ENCODE measurements at regions not wholly inside any gene's neighbourhood (a gene's known extent, or its start where the extent isn't known, plus 50 kb on each side); places are given as distances from the start of the nearest gene placed in this dataset.

GRCh38 chr4:23060776-23061175 lies 368.0 kb downstream of the GBA3 start:
- CTCF ChIA-PET: no interaction called here
- peak; percentile 76 for DNase-seq
- no TSS peak for BruUV-seq (replicated peaks)

GRCh38 chr4:23058165-23058776 lies 365.5 kb downstream of the GBA3 start:
- Histone ChIP-seq H3F3A (ENCODE audit: low read length, unreplicated experiment) (no peaks in the 10 kb centered on the region), H3K79me2 (ENCODE audit: low read length) (no peaks in the 10 kb centered on the region), H3K9ac (ENCODE audit: low read length) (no peak overlapping the region), H3K4me2 (ENCODE audit: low read length) (no peak overlapping the region), H3K27ac (ENCODE audit: low read length) (no peak overlapping the region), H4K20me1 (ENCODE audit: low read length) (no peaks in the 10 kb centered on the region), H3K27me3 (ENCODE audit: low read length) (no peaks in the 10 kb centered on the region), H3K36me3 (ENCODE audit: low read depth, low read length) (no peaks in the 10 kb centered on the region), H3K4me3 (ENCODE audit: low read length) (no peak overlapping the region), H3K9me3 (ENCODE audit: low read length) (no peaks in the 10 kb centered on the region), H3K4me1 (ENCODE audit: insufficient read depth, low read length) (peaks cover 15% of the 10 kb centered on the region), H3K9me2 (replicated peaks; ENCODE audit: low read length) (no peaks in the 10 kb centered on the region), H2AFZ (ENCODE audit: low read length) (no peak overlapping the region)
- ChIA-PET CTCF (no interaction called here), POLR2A (ENCODE audit: unreplicated experiment) (no interaction called here)
- DNase-seq: no peak
- intact Hi-C loops (cut with micrococcal nuclease): no loop called here
- BruUV-seq (replicated peaks): no TSS peak
- TF ChIP-seq, protein P1, sequence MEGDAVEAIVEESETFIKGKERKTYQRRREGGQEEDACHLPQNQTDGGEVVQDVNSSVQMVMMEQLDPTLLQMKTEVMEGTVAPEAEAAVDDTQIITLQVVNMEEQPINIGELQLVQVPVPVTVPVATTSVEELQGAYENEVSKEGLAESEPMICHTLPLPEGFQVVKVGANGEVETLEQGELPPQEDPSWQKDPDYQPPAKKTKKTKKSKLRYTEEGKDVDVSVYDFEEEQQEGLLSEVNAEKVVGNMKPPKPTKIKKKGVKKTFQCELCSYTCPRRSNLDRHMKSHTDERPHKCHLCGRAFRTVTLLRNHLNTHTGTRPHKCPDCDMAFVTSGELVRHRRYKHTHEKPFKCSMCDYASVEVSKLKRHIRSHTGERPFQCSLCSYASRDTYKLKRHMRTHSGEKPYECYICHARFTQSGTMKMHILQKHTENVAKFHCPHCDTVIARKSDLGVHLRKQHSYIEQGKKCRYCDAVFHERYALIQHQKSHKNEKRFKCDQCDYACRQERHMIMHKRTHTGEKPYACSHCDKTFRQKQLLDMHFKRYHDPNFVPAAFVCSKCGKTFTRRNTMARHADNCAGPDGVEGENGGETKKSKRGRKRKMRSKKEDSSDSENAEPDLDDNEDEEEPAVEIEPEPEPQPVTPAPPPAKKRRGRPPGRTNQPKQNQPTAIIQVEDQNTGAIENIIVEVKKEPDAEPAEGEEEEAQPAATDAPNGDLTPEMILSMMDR (conservative IDR thresholded peaks at IDR 0.05; ENCODE audit: low read depth, low read length): no peak
- TF ChIP-seq EZH2phosphoT487 (IDR thresholded peaks at IDR 0.05; ENCODE audit: borderline replicate concordance, low read length) (no peak), EZH2 (IDR thresholded peaks at IDR 0.05; ENCODE audit: low read length, unreplicated experiment) (no peak)
- no peak for ATAC-seq

More at GRCh38 chr4:23060776-23061175, 368.0 kb downstream of the GBA3 start:
- intact Hi-C loops (cut with micrococcal nuclease): loop anchor here (10.0 kb wide), 2 partner anchors 74 to 76 kb away; no protein-coding TSS in a partner anchor
- TF ChIP-seq, protein P1 (conservative IDR thresholded peaks at IDR 0.05; ENCODE audit: low read depth, low read length): no peak
- TF ChIP-seq EZH2 (IDR thresholded peaks at IDR 0.05; ENCODE audit: low read length, unreplicated experiment): no peak
- H3K27ac ChIP-seq (ENCODE audit: low read length): peak overlapping the region; percentile 46
- no peak overlapping the region for H3K9ac ChIP-seq (ENCODE audit: low read length)
- H3K27me3 ChIP-seq (ENCODE audit: low read length): no peaks in the 10 kb centered on the region
- H3K9me2 ChIP-seq (replicated peaks; ENCODE audit: low read length): no peaks in the 10 kb centered on the region
- no peaks in the 10 kb centered on the region for H4K20me1 ChIP-seq (ENCODE audit: low read length)
- no peak overlapping the region for H3K4me3 ChIP-seq (ENCODE audit: low read length)
- H3F3A ChIP-seq (ENCODE audit: low read length, unreplicated experiment): no peaks in the 10 kb centered on the region
- H2AFZ ChIP-seq (ENCODE audit: low read length): no peak overlapping the region
- no peaks in the 10 kb centered on the region for H3K36me3 ChIP-seq (ENCODE audit: low read depth, low read length)
- H3K9me3 ChIP-seq (ENCODE audit: low read length): no peaks in the 10 kb centered on the region
- POLR2A ChIA-PET (ENCODE audit: unreplicated experiment): no interaction called here
- H3K4me1 ChIP-seq (ENCODE audit: insufficient read depth, low read length): peaks cover 15% of the 10 kb centered on the region
- H3K4me2 ChIP-seq (ENCODE audit: low read length): peak overlapping the region; percentile 32
- ATAC-seq: peak; percentile 93
- H3K79me2 ChIP-seq (ENCODE audit: low read length): no peaks in the 10 kb centered on the region

GRCh38 chr4:23041501-23041900 lies 348.8 kb downstream of the GBA3 start:
- ChIA-PET POLR2A (ENCODE audit: unreplicated experiment) (no interaction called here), CTCF (no interaction called here)
- no peaks in the 10 kb centered on the region for H3K9me3 ChIP-seq (ENCODE audit: low read length)
- no peak overlapping the region for H3K9ac ChIP-seq (ENCODE audit: low read length)
- no peaks in the 10 kb centered on the region for H3K79me2 ChIP-seq (ENCODE audit: low read length)
- no peak for ATAC-seq
- peaks cover 20% of the 10 kb centered on the region for H3K4me1 ChIP-seq (ENCODE audit: insufficient read depth, low read length)
- no peak overlapping the region for H3K27ac ChIP-seq (ENCODE audit: low read length)
- no peak overlapping the region for H2AFZ ChIP-seq (ENCODE audit: low read length)
- H4K20me1 ChIP-seq (ENCODE audit: low read length): no peaks in the 10 kb centered on the region
- no TSS peak for BruUV-seq (replicated peaks)
- H3K4me3 ChIP-seq (ENCODE audit: low read length): no peak overlapping the region
- intact Hi-C loops (cut with micrococcal nuclease): loop anchor here (5.0 kb wide), 1 partner anchor 74 kb away; no protein-coding TSS in a partner anchor
- no peaks in the 10 kb centered on the region for H3K9me2 ChIP-seq (replicated peaks; ENCODE audit: low read length)
- DNase-seq: no peak
- TF ChIP-seq, protein P1 (conservative IDR thresholded peaks at IDR 0.05; ENCODE audit: low read depth, low read length): no peak
- TF ChIP-seq EZH2phosphoT487 (IDR thresholded peaks at IDR 0.05; ENCODE audit: borderline replicate concordance, low read length) (no peak), EZH2 (IDR thresholded peaks at IDR 0.05; ENCODE audit: low read length, unreplicated experiment) (no peak)
- no peaks in the 10 kb centered on the region for H3K27me3 ChIP-seq (ENCODE audit: low read length)
- H3F3A ChIP-seq (ENCODE audit: low read length, unreplicated experiment): no peaks in the 10 kb centered on the region
- H3K4me2 ChIP-seq (ENCODE audit: low read length): no peak overlapping the region
- no peaks in the 10 kb centered on the region for H3K36me3 ChIP-seq (ENCODE audit: low read depth, low read length)

Measured in PC-3 (cell line).